Endothelial cell of umbilical vein (primary cell): ENCODE measurements at regions not wholly inside any gene's neighbourhood (a gene's known extent, or its start where the extent isn't known, plus 50 kb on each side); places are given as distances from the start of the nearest gene placed in this dataset.

Source experiments
- EZH2 ChIP-seq: IDR thresholded peaks from 2 replicates; pipeline ENCODE4 v1.6.1; 2012; ENCODE audit warnings: borderline replicate concordance, low read depth, mild to moderate bottlenecking, moderate library complexity, low read length, inconsistent platforms; ENCODE audit not compliant: severe bottlenecking
- FOS ChIP-seq: IDR thresholded peaks from 2 replicates; pipeline ENCODE4 v1.6.1; 2011; ENCODE audit warnings: mild to moderate bottlenecking, low read length, moderate library complexity, borderline replicate concordance; ENCODE audit not compliant: insufficient read depth
- GATA2 ChIP-seq: IDR thresholded peaks from 2 replicates; pipeline ENCODE4 v1.7.0; 2011; ENCODE audit warnings: low read depth, mild to moderate bottlenecking, moderate library complexity, mixed read lengths, low read length; ENCODE audit not compliant: insufficient read length, insufficient read depth
- JUN ChIP-seq: IDR thresholded peaks from 2 replicates; pipeline ENCODE4 v1.6.1; 2011; ENCODE audit warnings: borderline replicate concordance, low read depth; ENCODE audit not compliant: insufficient read length, insufficient read depth
- POLR2A ChIP-seq: IDR thresholded peaks from 2 replicates; pipeline ENCODE4 v1.6.1; 2012; ENCODE audit warnings: low read depth, mild to moderate bottlenecking, control low read depth, low read length
- POLR2AphosphoS5 ChIP-seq: IDR thresholded peaks from 2 replicates; pipeline ENCODE4 v1.6.1; 2012; ENCODE audit warnings: low read depth, mild to moderate bottlenecking, control low read depth, low read length, moderate library complexity; ENCODE audit not compliant: insufficient read depth
- TF ChIP-seq, protein P1 (sequence below), 2 donors: IDR thresholded peaks; 1 replicate in 1 of 2; 2 replicates in 1 of 2; pipeline ENCODE4 v1.5.1; 2011; ENCODE audit warnings: low read length in 2 of 2, mild to moderate bottlenecking in 2 of 2, moderate library complexity in 2 of 2, control low read depth in 1 of 2, inconsistent platforms in 1 of 2, low read depth in 1 of 2; ENCODE audit not compliant: insufficient read depth in 1 of 2; ENCODE audit errors: extremely low read depth in 1 of 2
- TF ChIP-seq, protein P2 (sequence below): IDR thresholded peaks from 2 replicates; pipeline ENCODE4 v1.6.1; 2011; ENCODE audit not compliant: insufficient read depth, insufficient read length

DNA sequence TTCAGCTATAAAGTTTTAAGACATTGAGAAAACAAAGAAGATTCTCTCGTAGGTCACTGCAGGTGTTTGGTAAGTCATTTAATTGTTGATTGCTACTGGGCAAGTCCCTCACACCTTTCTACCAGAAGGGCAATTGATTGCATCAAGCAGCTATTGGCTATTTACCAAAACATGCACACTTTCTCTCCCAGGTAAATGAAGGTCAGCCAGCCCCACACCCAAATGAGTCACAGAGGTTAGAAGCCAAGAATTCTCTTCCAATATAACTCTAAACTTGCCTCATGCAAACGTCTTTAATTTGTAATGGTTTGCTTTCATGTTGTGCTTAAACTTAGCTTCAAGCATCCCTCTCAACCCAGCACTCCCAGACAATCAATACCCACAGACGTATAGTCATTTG, 475.3 kb upstream of the ADGRL2 start:
- TF ChIP-seq, protein P1, sequence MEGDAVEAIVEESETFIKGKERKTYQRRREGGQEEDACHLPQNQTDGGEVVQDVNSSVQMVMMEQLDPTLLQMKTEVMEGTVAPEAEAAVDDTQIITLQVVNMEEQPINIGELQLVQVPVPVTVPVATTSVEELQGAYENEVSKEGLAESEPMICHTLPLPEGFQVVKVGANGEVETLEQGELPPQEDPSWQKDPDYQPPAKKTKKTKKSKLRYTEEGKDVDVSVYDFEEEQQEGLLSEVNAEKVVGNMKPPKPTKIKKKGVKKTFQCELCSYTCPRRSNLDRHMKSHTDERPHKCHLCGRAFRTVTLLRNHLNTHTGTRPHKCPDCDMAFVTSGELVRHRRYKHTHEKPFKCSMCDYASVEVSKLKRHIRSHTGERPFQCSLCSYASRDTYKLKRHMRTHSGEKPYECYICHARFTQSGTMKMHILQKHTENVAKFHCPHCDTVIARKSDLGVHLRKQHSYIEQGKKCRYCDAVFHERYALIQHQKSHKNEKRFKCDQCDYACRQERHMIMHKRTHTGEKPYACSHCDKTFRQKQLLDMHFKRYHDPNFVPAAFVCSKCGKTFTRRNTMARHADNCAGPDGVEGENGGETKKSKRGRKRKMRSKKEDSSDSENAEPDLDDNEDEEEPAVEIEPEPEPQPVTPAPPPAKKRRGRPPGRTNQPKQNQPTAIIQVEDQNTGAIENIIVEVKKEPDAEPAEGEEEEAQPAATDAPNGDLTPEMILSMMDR (IDR thresholded peaks at IDR 0.05; ENCODE audit: extremely low read depth in 1 of 2, insufficient read depth in 1 of 2, low read depth in 1 of 2, low read length in 2 of 2) = no peak
- TF ChIP-seq EZH2 = no peak
- TF ChIP-seq, protein P2, sequence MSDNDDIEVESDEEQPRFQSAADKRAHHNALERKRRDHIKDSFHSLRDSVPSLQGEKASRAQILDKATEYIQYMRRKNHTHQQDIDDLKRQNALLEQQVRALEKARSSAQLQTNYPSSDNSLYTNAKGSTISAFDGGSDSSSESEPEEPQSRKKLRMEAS = no peak
- TF ChIP-seq POLR2A = no peak
- TF ChIP-seq JUN = no peak
- no peak for TF ChIP-seq FOS
- no peak for TF ChIP-seq POLR2AphosphoS5
- TF ChIP-seq GATA2 = no peak
